HG03175 (cell line): ENCODE measurements at regions not wholly inside any gene's neighbourhood (a gene's known extent, or its start where the extent isn't known, plus 50 kb on each side); places are given as distances from the start of the nearest gene placed in this dataset.

ENCODE experiments used
- ATAC-seq: cut with Tn5 transposase; IDR thresholded peaks from one replicate; pipeline ENCODE4 v1.9.1; 2021; ENCODE audit warnings: mild to moderate bottlenecking, moderate library complexity; ENCODE audit not compliant: unreplicated experiment

GRCh38 chr10:130642926-130643325, 506.7 kb downstream of the GLRX3 start:
- ATAC-seq = no peak

- no peak for ATAC-seq
Measured at GRCh38 chr10:130647341-130647740, 511.1 kb downstream of the GLRX3 start.

- ATAC-seq = no peak
Measured at GRCh38 chr10:130648807-130649206, 512.6 kb downstream of the GLRX3 start.

- no peak for ATAC-seq
Measured at GRCh38 chr10:130652544-130652943, 516.4 kb downstream of the GLRX3 start.

- ATAC-seq = no peak
Measured at GRCh38 chr10:130652964-130653578, 516.9 kb downstream of the GLRX3 start.

- no peak for ATAC-seq
Measured at GRCh38 chr10:130654726-130655125, 518.5 kb downstream of the GLRX3 start.

- ATAC-seq = no peak
Measured at GRCh38 chr10:130655313-130656186, 519.4 kb downstream of the GLRX3 start.

- ATAC-seq = no peak
Measured at GRCh38 chr10:130656187-130656575, 520.0 kb downstream of the GLRX3 start.

- ATAC-seq = no peak
Measured at GRCh38 chr10:130656582-130657133, 520.5 kb downstream of the GLRX3 start.

GRCh38 chr10:130658687-130659290, 522.6 kb downstream of the GLRX3 start:
- no peak for ATAC-seq

- no peak for ATAC-seq
Measured at GRCh38 chr10:130659528-130659927, 523.3 kb downstream of the GLRX3 start.

- ATAC-seq = no peak
Measured at GRCh38 chr10:130660266-130660665, 524.1 kb downstream of the GLRX3 start.

GRCh38 chr10:130661419-130661818, 525.2 kb downstream of the GLRX3 start:
- no peak for ATAC-seq

GRCh38 chr10:130662775-130663174, 526.6 kb downstream of the GLRX3 start:
- no peak for ATAC-seq

GRCh38 chr10:130664526-130664925, 528.3 kb downstream of the GLRX3 start:
- no peak for ATAC-seq

GRCh38 chr10:130666215-130666614, 530.0 kb downstream of the GLRX3 start:
- ATAC-seq = no peak

GRCh38 chr10:130686689-130687300, 550.6 kb downstream of the GLRX3 start:
- ATAC-seq = no peak

- ATAC-seq = no peak
Measured at GRCh38 chr10:130687566-130687965, 551.4 kb downstream of the GLRX3 start.

GRCh38 chr10:130689743-130690626, 553.8 kb downstream of the GLRX3 start:
- ATAC-seq = no peak

- ATAC-seq = no peak
Measured at GRCh38 chr10:130691776-130692175, 555.6 kb downstream of the GLRX3 start.
